Activated CD8-positive, alpha-beta memory T cell treated with anti-CD3 and anti-CD28 coated beads, Interleukin-2, amount 10 ng/mL, durations not matched to agents 7 days and 5 days (primary cell): ENCODE measurements at regions not wholly inside any gene's neighbourhood (a gene's known extent, or its start where the extent isn't known, plus 50 kb on each side); places are given as distances from the start of the nearest gene placed in this dataset.
"Not testable (repeated sequence)": the region's sequence is repeated elsewhere in the genome, so short reads cannot be mapped to it uniquely, and the experiment has no call there.

ENCODE experiments used
- ATAC-seq: fragments of 150-1000 bp; cut with Tn5 transposase; one replicate; pipeline ENCODE4 v1.10.0; 2021; ENCODE audit warnings: moderate library complexity
- CTCF ChIA-PET: fragments of 350-600 bp; sonication (Branson Sonifier 250); formaldehyde crosslinking; loops from one replicate; lab custom pipeline; 2021; ENCODE audit warnings: antibody characterized with exemption; lab: Charles Lee
- DNase-seq: peaks from one replicate; pipeline ENCODE4 v3.0.0-alpha.2; 2020
- H3K27ac Mint-ChIP-seq: one replicate; pipeline ENCODE4 v1.8.0; 2021; ENCODE audit warnings: mild to moderate bottlenecking, mixed read lengths
- H3K27me3 Mint-ChIP-seq: one replicate; pipeline ENCODE4 v1.8.0; 2021; ENCODE audit warnings: mixed read lengths
- H3K36me3 Mint-ChIP-seq: one replicate; pipeline ENCODE4 v1.8.0; 2021; ENCODE audit warnings: mild to moderate bottlenecking, mixed read lengths
- H3K4me1 Mint-ChIP-seq: one replicate; pipeline ENCODE4 v1.8.0; 2021; ENCODE audit warnings: mixed read lengths
- H3K4me3 Mint-ChIP-seq: one replicate; pipeline ENCODE4 v1.8.0; 2021; ENCODE audit warnings: mild to moderate bottlenecking, moderate library complexity, mixed read lengths
- H3K9me3 Mint-ChIP-seq: one replicate; pipeline ENCODE4 v1.8.0; 2022; ENCODE audit warnings: low read depth, mixed read lengths

GRCh38 chrX:95441836-95442235 is 1242.8 kb upstream of the DIAPH2 start:
- no peak for ATAC-seq
- Mint-ChIP-seq H3K27me3 (no peaks in the 10 kb centered on the region), H3K27ac (no peak overlapping the region), H3K4me3 (no peak overlapping the region), H3K9me3 (peaks cover 4% of the 10 kb centered on the region), H3K4me1 (no peaks in the 10 kb centered on the region), H3K36me3 (no peaks in the 10 kb centered on the region)
- CTCF ChIA-PET, result no interaction called here
- DNase-seq, result no peak

- Mint-ChIP-seq H3K4me1 (no peaks in the 10 kb centered on the region), H3K9me3 (peaks cover 4% of the 10 kb centered on the region), H3K27ac (no peak overlapping the region), H3K27me3 (no peaks in the 10 kb centered on the region), H3K4me3 (no peak overlapping the region), H3K36me3 (no peaks in the 10 kb centered on the region)
- ATAC-seq, result no peak
- CTCF ChIA-PET, result no interaction called here
- no peak for DNase-seq
These were observed 1199.9 kb upstream of the DIAPH2 start for GRCh38 chrX:95484781-95485180.

GRCh38 chrX:95505721-95506120 is 1178.9 kb upstream of the DIAPH2 start:
- H3K4me3 Mint-ChIP-seq, result no peak overlapping the region
- ATAC-seq (no peak), DNase-seq (no peak)
- H3K9me3 Mint-ChIP-seq, result no peaks in the 10 kb centered on the region
- H3K4me1 Mint-ChIP-seq, result no peaks in the 10 kb centered on the region
- H3K27me3 Mint-ChIP-seq, result no peaks in the 10 kb centered on the region
- CTCF ChIA-PET, result no interaction called here
- no peaks in the 10 kb centered on the region for H3K36me3 Mint-ChIP-seq
- H3K27ac Mint-ChIP-seq, result no peak overlapping the region

- no peaks in the 10 kb centered on the region for H3K27me3 Mint-ChIP-seq
- H3K9me3 Mint-ChIP-seq, result no peaks in the 10 kb centered on the region
- CTCF ChIA-PET, result no interaction called here
- no peak for ATAC-seq
- no peaks in the 10 kb centered on the region for H3K4me1 Mint-ChIP-seq
- DNase-seq, result no peak
- H3K27ac Mint-ChIP-seq, result no peak overlapping the region
- H3K36me3 Mint-ChIP-seq, result no peaks in the 10 kb centered on the region
- no peak overlapping the region for H3K4me3 Mint-ChIP-seq
These were observed 1175.2 kb upstream of the DIAPH2 start for GRCh38 chrX:95509474-95509873.

GRCh38 chrX:95524018-95524417 is 1160.6 kb upstream of the DIAPH2 start:
- CTCF ChIA-PET, H3K36me3 Mint-ChIP-seq, H3K4me1 Mint-ChIP-seq, DNase-seq, H3K4me3 Mint-ChIP-seq, H3K27me3 Mint-ChIP-seq, ATAC-seq, H3K27ac Mint-ChIP-seq, H3K9me3 Mint-ChIP-seq: not testable (repeated sequence)

- Mint-ChIP-seq H3K27ac (no peak overlapping the region), H3K36me3 (no peaks in the 10 kb centered on the region), H3K4me1 (no peaks in the 10 kb centered on the region), H3K27me3 (no peaks in the 10 kb centered on the region), H3K4me3 (no peak overlapping the region), H3K9me3 (no peaks in the 10 kb centered on the region)
- DNase-seq, result no peak
- ATAC-seq, result no peak
- CTCF ChIA-PET, result no interaction called here
These were observed 1148.5 kb upstream of the DIAPH2 start for GRCh38 chrX:95536111-95536510.

- H3K4me3 Mint-ChIP-seq, result no peak overlapping the region
- H3K9me3 Mint-ChIP-seq, result no peaks in the 10 kb centered on the region
- H3K27ac Mint-ChIP-seq, result no peak overlapping the region
- no peaks in the 10 kb centered on the region for H3K36me3 Mint-ChIP-seq
- CTCF ChIA-PET, result no interaction called here
- no peak for DNase-seq
- ATAC-seq, result no peak
- no peaks in the 10 kb centered on the region for H3K27me3 Mint-ChIP-seq
- no peaks in the 10 kb centered on the region for H3K4me1 Mint-ChIP-seq
These were observed 1148.0 kb upstream of the DIAPH2 start for GRCh38 chrX:95536661-95537060.

- Mint-ChIP-seq H3K4me1 (no peaks in the 10 kb centered on the region), H3K4me3 (no peak overlapping the region), H3K27me3 (no peaks in the 10 kb centered on the region), H3K9me3 (no peaks in the 10 kb centered on the region), H3K27ac (no peak overlapping the region), H3K36me3 (no peaks in the 10 kb centered on the region)
- CTCF ChIA-PET, result no interaction called here
- DNase-seq (no peak), ATAC-seq (no peak)
These were observed 1145.6 kb upstream of the DIAPH2 start for GRCh38 chrX:95539041-95539440.

GRCh38 chrX:95549552-95549951 is 1135.1 kb upstream of the DIAPH2 start:
- H3K36me3 Mint-ChIP-seq, H3K27me3 Mint-ChIP-seq, CTCF ChIA-PET, H3K4me1 Mint-ChIP-seq, H3K4me3 Mint-ChIP-seq, H3K9me3 Mint-ChIP-seq, DNase-seq, ATAC-seq, H3K27ac Mint-ChIP-seq: not testable (repeated sequence)

GRCh38 chrX:95585321-95585720 is 1099.3 kb upstream of the DIAPH2 start:
- Mint-ChIP-seq H3K27ac (no peak overlapping the region), H3K9me3 (no peaks in the 10 kb centered on the region), H3K4me1 (no peaks in the 10 kb centered on the region), H3K36me3 (no peaks in the 10 kb centered on the region), H3K27me3 (no peaks in the 10 kb centered on the region), H3K4me3 (no peak overlapping the region)
- ATAC-seq (no peak), DNase-seq (no peak)
- CTCF ChIA-PET, result no interaction called here

GRCh38 chrX:95612350-95612749 is 1072.3 kb upstream of the DIAPH2 start:
- Mint-ChIP-seq H3K4me3 (no peak overlapping the region), H3K4me1 (no peaks in the 10 kb centered on the region), H3K36me3 (no peaks in the 10 kb centered on the region), H3K27ac (no peak overlapping the region), H3K27me3 (no peaks in the 10 kb centered on the region), H3K9me3 (no peaks in the 10 kb centered on the region)
- CTCF ChIA-PET, result no interaction called here
- ATAC-seq (no peak), DNase-seq (no peak)

GRCh38 chrX:95622200-95622599 is 1062.4 kb upstream of the DIAPH2 start:
- Mint-ChIP-seq H3K4me3 (no peak overlapping the region), H3K36me3 (no peaks in the 10 kb centered on the region), H3K27me3 (no peaks in the 10 kb centered on the region), H3K9me3 (peaks cover 3% of the 10 kb centered on the region), H3K4me1 (no peaks in the 10 kb centered on the region), H3K27ac (no peak overlapping the region)
- DNase-seq (no peak), ATAC-seq (no peak)
- CTCF ChIA-PET, result no interaction called here

GRCh38 chrX:95626748-95627147 is 1057.9 kb upstream of the DIAPH2 start:
- no peak overlapping the region for H3K27ac Mint-ChIP-seq
- peaks cover 2% of the 10 kb centered on the region for H3K9me3 Mint-ChIP-seq
- no peaks in the 10 kb centered on the region for H3K36me3 Mint-ChIP-seq
- H3K4me3 Mint-ChIP-seq, result no peak overlapping the region
- no peaks in the 10 kb centered on the region for H3K4me1 Mint-ChIP-seq
- ATAC-seq (no peak), DNase-seq (no peak)
- CTCF ChIA-PET, result no interaction called here
- H3K27me3 Mint-ChIP-seq, result no peaks in the 10 kb centered on the region

GRCh38 chrX:95628796-95629195 is 1055.8 kb upstream of the DIAPH2 start:
- H3K27me3 Mint-ChIP-seq, result no peaks in the 10 kb centered on the region
- ATAC-seq, result no peak
- H3K4me1 Mint-ChIP-seq, result no peaks in the 10 kb centered on the region
- H3K36me3 Mint-ChIP-seq, result no peaks in the 10 kb centered on the region
- H3K9me3 Mint-ChIP-seq, result peaks cover 2% of the 10 kb centered on the region
- CTCF ChIA-PET, result no interaction called here
- no peak for DNase-seq
- H3K4me3 Mint-ChIP-seq, result no peak overlapping the region
- no peak overlapping the region for H3K27ac Mint-ChIP-seq

GRCh38 chrX:95629737-95630136 is 1054.9 kb upstream of the DIAPH2 start:
- peaks cover 2% of the 10 kb centered on the region for H3K9me3 Mint-ChIP-seq
- ATAC-seq, result no peak
- no peaks in the 10 kb centered on the region for H3K4me1 Mint-ChIP-seq

More at GRCh38 chrX:95629737-95630136, 1054.9 kb upstream of the DIAPH2 start:
- Mint-ChIP-seq H3K36me3 (no peaks in the 10 kb centered on the region), H3K27ac (no peak overlapping the region), H3K4me3 (no peak overlapping the region), H3K27me3 (no peaks in the 10 kb centered on the region)
- CTCF ChIA-PET, result no interaction called here
- DNase-seq, result no peak
